Adrenal gland (tissue), 9 donors: ENCODE measurements at regions not wholly inside any gene's neighbourhood (a gene's known extent, or its start where the extent isn't known, plus 50 kb on each side); places are given as distances from the start of the nearest gene placed in this dataset.

Source experiments
- DNase-seq, 7 donors: peaks; one replicate each; pipeline ENCODE4 v3.0.0-alpha.2; 2019 to 2020
- H3K27ac ChIP-seq, 5 donors: fragments of 200-600 bp; sonication (generic) in 4 of 5; 1 replicate in 3 of 5; 2 replicates in 2 of 5; pipeline versions ENCODE4 v1.5.1 to v1.8.0; 2016 to 2020; ENCODE audit warnings: mild to moderate bottlenecking in 1 of 5
- H3K27me3 ChIP-seq: fragments of 200-600 bp; 2 replicates; pipeline ENCODE4 v1.8.0; 2021
- H3K36me3 ChIP-seq, 2 donors: fragments of 200-600 bp; replicated peaks in 1 of 2; 1 replicate in 1 of 2; 2 replicates in 1 of 2; pipeline versions ENCODE4 v1.5.1 to v1.8.0; 2018 to 2022
- H3K4me1 ChIP-seq, 2 donors: fragments of 200-600 bp; replicated peaks in 1 of 2; 1 replicate in 1 of 2; 2 replicates in 1 of 2; pipeline versions ENCODE4 v1.5.1 to v1.8.0; 2018 to 2021
- H3K4me3 ChIP-seq, 4 donors: fragments of 200-600 bp; sonication (generic) in 3 of 4; one replicate each; pipeline ENCODE4 v1.5.1; 2016 to 2018
- H3K9me3 ChIP-seq, 3 donors: fragments of 200-600 bp; sonication (generic) in 1 of 3; replicated peaks in 1 of 3; 1 replicate in 2 of 3; 2 replicates in 1 of 3; pipeline versions ENCODE4 v1.5.1 to v1.8.0; 2016 to 2021
- POLR2A ChIP-seq, 2 donors: fragments of 450-650 bp; IDR thresholded peaks; one replicate each; pipeline ENCODE4 v1.6.1; 2017; ENCODE audit warnings: antibody characterized with exemption in 2 of 2, mild to moderate bottlenecking in 2 of 2, moderate library complexity in 1 of 2
- WGBS, 4 donors: extraction: QIAGEN DNeasy Blood & Tissue Kit in 2 of 4; methylation state at CpG; one replicate each; pipeline versions ENCODE4 v1.1.5 to v1.1.7; 2013 to 2017; 5-methylcytosine and 5-hydroxymethylcytosine counted together
- intact Hi-C, 2 donors: fragments of 100-400 bp; cut with DNase I; formaldehyde crosslinking; loops; one replicate each; pipeline versions ENCODE4 v1.14.1 to v1.15.0; 2022 to 2023
- TF ChIP-seq, protein P1 (sequence below), 6 experiments: fragments of 450-650 bp in 4 of 6; fragments of 200-600 bp in 2 of 6; sonication (generic) in 1 of 6; IDR thresholded peaks; 1 replicate in 5 of 6; 2 replicates in 1 of 6; pipeline versions ENCODE4 v1.5.1 to v1.8.0; 2016 to 2021; ENCODE audit warnings: antibody characterized with exemption in 6 of 6, mild to moderate bottlenecking in 2 of 6, moderate library complexity in 1 of 6
- donor health status: healthy with polysubstance abuse.
- donor health status: Bipolar disorder and iron deficiency.
- donor health status: DM: yes; HTN: yes; CAD: no.
- donor health status: DM: no; HTN: no; CAD: no.
- donor health status: DM: no; HTN: no; CAD: no.

DNA sequence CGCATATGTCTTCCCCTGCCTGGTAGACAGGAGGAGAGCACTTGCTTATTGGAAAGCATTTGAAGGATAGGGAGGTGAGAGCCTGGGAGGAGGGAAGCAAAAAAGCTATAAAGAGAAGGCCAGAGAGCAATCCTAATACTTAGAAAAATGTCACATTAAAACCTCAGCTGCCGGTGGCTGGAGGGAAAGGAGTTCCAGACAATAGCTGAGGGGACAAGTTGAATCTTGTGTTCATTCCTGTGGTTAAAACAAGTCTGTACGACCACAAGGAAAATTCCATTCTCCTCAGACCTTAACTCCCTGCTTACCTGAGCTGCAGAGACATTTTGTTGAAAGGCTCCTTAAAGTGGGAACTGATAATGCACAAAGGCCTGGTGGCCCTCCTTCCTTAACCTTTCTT, 218.8 kb upstream of the CAMK1G start:
- no peaks in the 10 kb centered on the region for H3K36me3 ChIP-seq
- H3K4me1 ChIP-seq, result no peaks in the 10 kb centered on the region
- H3K27me3 ChIP-seq, result no peaks in the 10 kb centered on the region
- H3K9me3 ChIP-seq, result no peaks in the 10 kb centered on the region
- intact Hi-C loops, result no loop called here
- no peak for TF ChIP-seq POLR2A (IDR thresholded peaks at IDR 0.05)
- TF ChIP-seq, protein P1, sequence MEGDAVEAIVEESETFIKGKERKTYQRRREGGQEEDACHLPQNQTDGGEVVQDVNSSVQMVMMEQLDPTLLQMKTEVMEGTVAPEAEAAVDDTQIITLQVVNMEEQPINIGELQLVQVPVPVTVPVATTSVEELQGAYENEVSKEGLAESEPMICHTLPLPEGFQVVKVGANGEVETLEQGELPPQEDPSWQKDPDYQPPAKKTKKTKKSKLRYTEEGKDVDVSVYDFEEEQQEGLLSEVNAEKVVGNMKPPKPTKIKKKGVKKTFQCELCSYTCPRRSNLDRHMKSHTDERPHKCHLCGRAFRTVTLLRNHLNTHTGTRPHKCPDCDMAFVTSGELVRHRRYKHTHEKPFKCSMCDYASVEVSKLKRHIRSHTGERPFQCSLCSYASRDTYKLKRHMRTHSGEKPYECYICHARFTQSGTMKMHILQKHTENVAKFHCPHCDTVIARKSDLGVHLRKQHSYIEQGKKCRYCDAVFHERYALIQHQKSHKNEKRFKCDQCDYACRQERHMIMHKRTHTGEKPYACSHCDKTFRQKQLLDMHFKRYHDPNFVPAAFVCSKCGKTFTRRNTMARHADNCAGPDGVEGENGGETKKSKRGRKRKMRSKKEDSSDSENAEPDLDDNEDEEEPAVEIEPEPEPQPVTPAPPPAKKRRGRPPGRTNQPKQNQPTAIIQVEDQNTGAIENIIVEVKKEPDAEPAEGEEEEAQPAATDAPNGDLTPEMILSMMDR (IDR thresholded peaks at IDR 0.05), result no peak
- WGBS, 4 donors, result 71 to 84% (median 76%) methylated on average over 3 of the region's 3 CpGs
- no peak overlapping the region for H3K4me3 ChIP-seq
- no peak overlapping the region for H3K27ac ChIP-seq
- DNase-seq, result no peak

DNA sequence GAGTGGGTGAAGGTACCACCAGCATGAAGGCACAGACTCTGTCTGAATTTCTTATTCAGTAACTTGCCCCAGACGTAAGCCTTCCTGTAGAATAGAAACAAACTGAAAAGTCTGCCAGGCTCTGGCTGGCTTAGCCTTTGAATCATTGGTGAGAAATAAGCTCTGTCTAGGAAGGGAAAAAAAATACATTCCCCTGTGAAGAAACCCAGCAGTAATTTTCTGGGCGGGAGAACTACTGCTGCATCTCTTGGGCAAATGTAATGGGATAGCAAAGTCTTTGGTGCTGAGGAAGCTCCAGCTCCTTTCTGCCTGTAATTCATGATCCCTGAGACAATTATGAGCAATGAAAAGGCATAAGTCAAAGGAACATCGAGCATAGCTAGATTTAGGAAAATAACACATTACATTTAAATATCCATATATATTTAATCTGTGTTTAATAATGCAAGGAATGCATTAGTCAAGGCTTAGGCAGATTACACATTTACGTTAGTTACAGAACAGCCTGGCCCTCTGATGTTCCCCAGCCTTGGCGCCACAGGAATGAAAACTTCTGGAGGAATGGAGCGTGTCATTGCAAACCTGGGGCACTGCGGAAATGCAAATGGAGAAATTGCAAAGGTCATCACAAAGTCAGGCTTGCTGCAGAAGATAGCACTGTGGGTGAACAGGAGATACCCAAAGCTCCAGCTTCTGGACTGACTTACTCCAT, 216.3 kb upstream of the CAMK1G start:
- H3K4me3 ChIP-seq, result no peak overlapping the region
- 79 to 87% (median 82%) methylated on average over 7 of the region's 7 CpGs for WGBS, 4 donors
- no peak for TF ChIP-seq POLR2A (IDR thresholded peaks at IDR 0.05)
- TF ChIP-seq, protein P1 (IDR thresholded peaks at IDR 0.05), result no peak

DNA sequence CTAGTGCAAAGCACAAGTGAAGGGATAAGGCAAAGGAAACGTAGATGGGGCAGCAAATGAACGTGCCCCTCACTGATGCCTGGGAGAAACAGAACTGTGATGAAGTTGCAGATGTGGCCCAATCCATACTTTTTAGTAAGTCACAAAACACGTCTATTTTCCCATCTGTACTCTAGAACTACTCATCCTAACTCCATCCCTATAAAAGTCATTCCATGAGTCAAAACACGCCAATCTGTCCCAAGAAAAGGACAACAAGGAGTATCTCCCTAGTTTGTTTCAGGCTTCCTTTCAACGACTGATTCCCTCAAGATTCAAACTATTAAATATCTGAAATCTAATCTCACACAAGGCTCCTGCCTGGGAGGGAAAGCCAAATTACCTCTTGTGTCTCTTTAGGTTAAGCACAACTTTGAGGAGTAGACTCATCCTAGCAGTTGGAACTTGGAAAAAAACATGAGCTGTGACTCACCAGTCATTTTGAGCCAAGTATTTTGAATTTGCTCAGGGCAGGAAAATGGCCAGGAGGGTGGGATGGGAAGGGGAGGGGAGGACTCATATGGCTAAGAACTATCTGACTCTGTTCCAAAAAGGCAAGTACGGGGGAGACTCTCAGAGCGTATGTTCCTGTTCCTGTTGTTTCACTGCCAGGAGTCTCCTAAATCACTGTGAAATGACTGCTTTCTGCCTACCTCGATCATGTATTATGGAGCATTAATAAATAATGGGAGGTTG, 214.5 kb upstream of the CAMK1G start:
- Histone ChIP-seq H3K27ac (no peak overlapping the region), H3K9me3 (no peaks in the 10 kb centered on the region)

More for the DNA sequence above, 216.3 kb upstream of the CAMK1G start:
- no peaks in the 10 kb centered on the region for H3K36me3 ChIP-seq
- intact Hi-C loops, result no loop called here
- no peaks in the 10 kb centered on the region for H3K27me3 ChIP-seq
- no peaks in the 10 kb centered on the region for H3K4me1 ChIP-seq
- no peaks in the 10 kb centered on the region for H3K9me3 ChIP-seq
- H3K27ac ChIP-seq, result no peak overlapping the region
- DNase-seq, result no peak

More for the DNA sequence above, 214.5 kb upstream of the CAMK1G start:
- intact Hi-C loops, result no loop called here
- no peaks in the 10 kb centered on the region for H3K27me3 ChIP-seq
- no peaks in the 10 kb centered on the region for H3K36me3 ChIP-seq
- no peaks in the 10 kb centered on the region for H3K4me1 ChIP-seq
- peak in 1 of 7 donors; percentile 6 for DNase-seq
- H3K4me3 ChIP-seq, result no peak overlapping the region
- WGBS, 4 donors, result 54 to 59% (median 56%) methylated on average over 8 of the region's 8 CpGs
- TF ChIP-seq, protein P1 (IDR thresholded peaks at IDR 0.05), result no peak
- TF ChIP-seq POLR2A (IDR thresholded peaks at IDR 0.05), result no peak
